Neural progenitor cell (in vitro differentiated cells): ENCODE measurements at regions not wholly inside any gene's neighbourhood (a gene's known extent, or its start where the extent isn't known, plus 50 kb on each side); places are given as distances from the start of the nearest gene placed in this dataset.

Source experiments
- DNase-seq: peaks from one replicate; pipeline ENCODE4 v3.0.0-alpha.2; 2016; ENCODE audit warnings: low spot score
- H2AFZ ChIP-seq: fragments of 200-600 bp; sonication (generic); replicated peaks from 2 replicates; pipeline ENCODE4 v1.6.1; 2016; ENCODE audit warnings: antibody characterized with exemption
- H3F3A ChIP-seq: fragments of 200-600 bp; sonication (generic); 2 replicates; pipeline ENCODE4 v1.6.1; 2016; ENCODE audit warnings: antibody characterized with exemption, low read depth
- H3K27ac ChIP-seq: fragments of 200-600 bp; sonication (generic); 2 replicates; pipeline ENCODE4 v1.5.1; 2016; ENCODE audit warnings: mild to moderate bottlenecking
- H3K27me3 ChIP-seq: fragments of 200-600 bp; sonication (generic); 2 replicates; pipeline ENCODE4 v1.6.1; 2016; ENCODE audit warnings: mild to moderate bottlenecking, moderate library complexity
- H3K36me3 ChIP-seq: fragments of 200-600 bp; sonication (generic); 2 replicates; pipeline ENCODE4 v1.5.1; 2016
- H3K4me1 ChIP-seq: fragments of 200-600 bp; sonication (generic); 2 replicates; pipeline ENCODE4 v1.6.1; 2016; ENCODE audit warnings: mixed run types
- H3K4me2 ChIP-seq: fragments of 200-600 bp; sonication (generic); 2 replicates; pipeline ENCODE4 v1.6.1; 2016
- H3K4me3 ChIP-seq: fragments of 200-600 bp; sonication (generic); 2 replicates; pipeline ENCODE4 v1.5.1; 2016
- H3K79me2 ChIP-seq: fragments of 200-600 bp; sonication (generic); 2 replicates; pipeline ENCODE4 v1.6.1; 2016; ENCODE audit warnings: low read depth
- H3K9ac ChIP-seq: fragments of 200-600 bp; sonication (generic); 2 replicates; pipeline ENCODE4 v1.6.1; 2016
- H3K9me3 ChIP-seq: fragments of 200-600 bp; sonication (generic); 2 replicates; pipeline ENCODE4 v1.5.1; 2016; ENCODE audit warnings: low read depth
- H4K20me1 ChIP-seq: fragments of 200-600 bp; sonication (generic); 2 replicates; pipeline ENCODE4 v1.6.1; 2016; ENCODE audit warnings: low read depth
- H3K27ac Mint-ChIP-seq: 3 replicates; pipeline ENCODE4 v1.8.0; 2021; ENCODE audit warnings: mixed read lengths
- H3K27me3 Mint-ChIP-seq: 2 replicates; pipeline ENCODE4 v1.8.0; 2022; ENCODE audit warnings: low read depth, mild to moderate bottlenecking, inconsistent platforms, moderate library complexity, mixed read lengths; ENCODE audit not compliant: insufficient read depth
- H3K36me3 Mint-ChIP-seq: 3 replicates; pipeline ENCODE4 v1.8.0; 2021; ENCODE audit warnings: mixed read lengths
- H3K4me1 Mint-ChIP-seq: 3 replicates; pipeline ENCODE4 v1.8.0; 2021; ENCODE audit warnings: mixed read lengths
- H3K4me3 Mint-ChIP-seq: 3 replicates; pipeline ENCODE4 v1.8.0; 2021; ENCODE audit warnings: mild to moderate bottlenecking, moderate library complexity, mixed read lengths
- H3K9me3 Mint-ChIP-seq: 3 replicates; pipeline ENCODE4 v1.8.0; 2020; ENCODE audit warnings: mixed read lengths
- CTCF ChIP-seq: fragments of 200-600 bp; sonication (generic); IDR thresholded peaks from 2 replicates; pipeline ENCODE4 v1.5.1; 2017; ENCODE audit warnings: antibody characterized with exemption, mild to moderate bottlenecking
- EZH2 ChIP-seq: fragments of 200-600 bp; sonication (generic); IDR thresholded peaks from 2 replicates; pipeline ENCODE4 v1.6.1; 2017; ENCODE audit warnings: antibody characterized with exemption, mild to moderate bottlenecking, moderate library complexity
- EZH2phosphoT487 ChIP-seq: fragments of 200-600 bp; sonication (generic); IDR thresholded peaks from 2 replicates; pipeline ENCODE4 v1.6.1; 2017; ENCODE audit warnings: antibody characterized with exemption

GRCh38 chr2:222146488-222146887 is 152.3 kb downstream of the PAX3 start:
- no peak overlapping the region for H3K4me3 ChIP-seq
- DNase-seq: no peak
- H3K9me3 ChIP-seq: no peaks in the 10 kb centered on the region
- no peak overlapping the region for H3K4me3 Mint-ChIP-seq
- no peaks in the 10 kb centered on the region for H3K36me3 ChIP-seq
- no peak overlapping the region for H2AFZ ChIP-seq
- peaks cover 9% of the 10 kb centered on the region for H3K9me3 Mint-ChIP-seq
- no peak overlapping the region for H3K4me2 ChIP-seq
- H3F3A ChIP-seq: no peaks in the 10 kb centered on the region
- H3K27ac Mint-ChIP-seq: no peak overlapping the region
- H3K36me3 Mint-ChIP-seq: no peaks in the 10 kb centered on the region
- no peaks in the 10 kb centered on the region for H3K4me1 ChIP-seq
- no peak overlapping the region for H3K9ac ChIP-seq
- H3K79me2 ChIP-seq: no peaks in the 10 kb centered on the region
- H3K27ac ChIP-seq: no peak overlapping the region
- no peaks in the 10 kb centered on the region for H4K20me1 ChIP-seq
- no peaks in the 10 kb centered on the region for H3K27me3 ChIP-seq
- peaks cover 2% of the 10 kb centered on the region for H3K27me3 Mint-ChIP-seq
- peaks cover 3% of the 10 kb centered on the region for H3K4me1 Mint-ChIP-seq
- TF ChIP-seq EZH2: no peak
- TF ChIP-seq EZH2phosphoT487: no peak
- TF ChIP-seq CTCF: no peak

- Histone ChIP-seq H3F3A (no peaks in the 10 kb centered on the region), H3K9ac (no peak overlapping the region), H4K20me1 (no peaks in the 10 kb centered on the region), H3K27ac (no peak overlapping the region), H3K4me1 (no peaks in the 10 kb centered on the region), H3K79me2 (no peaks in the 10 kb centered on the region), H3K4me2 (no peak overlapping the region), H2AFZ (no peak overlapping the region), H3K9me3 (no peaks in the 10 kb centered on the region), H3K27me3 (no peaks in the 10 kb centered on the region), H3K36me3 (no peaks in the 10 kb centered on the region), H3K4me3 (no peak overlapping the region)
- Mint-ChIP-seq H3K4me1 (peaks cover 3% of the 10 kb centered on the region), H3K27ac (no peak overlapping the region), H3K9me3 (peaks cover 12% of the 10 kb centered on the region), H3K36me3 (no peaks in the 10 kb centered on the region), H3K27me3 (peaks cover 4% of the 10 kb centered on the region), H3K4me3 (no peak overlapping the region)
- no peak for DNase-seq
- TF ChIP-seq EZH2 (no peak), CTCF (no peak), EZH2phosphoT487 (no peak)
Measured at GRCh38 chr2:222142027-222142426, 156.8 kb downstream of the PAX3 start.

GRCh38 chr2:222136106-222136630 is 162.6 kb downstream of the PAX3 start:
- H3K27me3 Mint-ChIP-seq: peaks cover 3% of the 10 kb centered on the region

More at GRCh38 chr2:222136106-222136630, 162.6 kb downstream of the PAX3 start:
- no peaks in the 10 kb centered on the region for H3F3A ChIP-seq
- H3K9ac ChIP-seq: no peak overlapping the region
- no peak overlapping the region for H2AFZ ChIP-seq
- DNase-seq: peak; percentile 23
- TF ChIP-seq EZH2 (no peak), CTCF (no peak), EZH2phosphoT487 (no peak)
- no peaks in the 10 kb centered on the region for H3K27me3 ChIP-seq
- H3K4me1 ChIP-seq: peaks cover 7% of the 10 kb centered on the region
- no peak overlapping the region for H3K4me3 ChIP-seq
- Mint-ChIP-seq H3K4me3 (no peak overlapping the region), H3K27ac (no peak overlapping the region), H3K4me1 (no peaks in the 10 kb centered on the region), H3K9me3 (peaks cover 19% of the 10 kb centered on the region), H3K36me3 (no peaks in the 10 kb centered on the region)
- no peaks in the 10 kb centered on the region for H4K20me1 ChIP-seq
- H3K36me3 ChIP-seq: no peaks in the 10 kb centered on the region
- no peak overlapping the region for H3K27ac ChIP-seq
- H3K9me3 ChIP-seq: no peaks in the 10 kb centered on the region
- no peaks in the 10 kb centered on the region for H3K79me2 ChIP-seq
- H3K4me2 ChIP-seq: no peak overlapping the region
